ENCODE measurements at regions not wholly inside any gene's neighbourhood (a gene's known extent, or its start where the extent isn't known, plus 50 kb on each side); places are given as distances from the start of the nearest gene placed in this dataset.

- no peak for DNase-seq (ENCODE audit: low spot score)
- TF ChIP-seq CTCF (IDR thresholded peaks at IDR 0.05; ENCODE audit: extremely low read depth, missing control alignments): no peak
These were observed 581.8 kb downstream of the ETS1 start for GRCh38 chr11:128005562-128005961.

GRCh38 chr11:127998421-127998820 lies 588.9 kb downstream of the ETS1 start:
- TF ChIP-seq CTCF (IDR thresholded peaks at IDR 0.05; ENCODE audit: extremely low read depth, missing control alignments): no peak
- no peak for DNase-seq (ENCODE audit: low spot score)

GRCh38 chr11:127997594-127997993 lies 589.8 kb downstream of the ETS1 start:
- DNase-seq (ENCODE audit: low spot score): no peak
- no peak for TF ChIP-seq CTCF (IDR thresholded peaks at IDR 0.05; ENCODE audit: extremely low read depth, missing control alignments)

GRCh38 chr11:127996825-127997224 lies 590.5 kb downstream of the ETS1 start:
- no peak for DNase-seq (ENCODE audit: low spot score)
- no peak for TF ChIP-seq CTCF (IDR thresholded peaks at IDR 0.05; ENCODE audit: extremely low read depth, missing control alignments)

- DNase-seq (ENCODE audit: low spot score): no peak
These were observed 591.4 kb downstream of the ETS1 start for GRCh38 chr11:127995921-127996320.

GRCh38 chr11:127994736-127995135 lies 592.6 kb downstream of the ETS1 start:
- DNase-seq (ENCODE audit: low spot score): no peak
- TF ChIP-seq CTCF (IDR thresholded peaks at IDR 0.05; ENCODE audit: extremely low read depth, missing control alignments): no peak

More at GRCh38 chr11:127995921-127996320, 591.4 kb downstream of the ETS1 start:
- no peak for TF ChIP-seq CTCF (IDR thresholded peaks at IDR 0.05; ENCODE audit: extremely low read depth, missing control alignments)

GRCh38 chr11:127993788-127994187 lies 593.6 kb downstream of the ETS1 start:
- TF ChIP-seq CTCF (IDR thresholded peaks at IDR 0.05; ENCODE audit: extremely low read depth, missing control alignments): no peak
- no peak for DNase-seq (ENCODE audit: low spot score)

All from GM20000 (cell line).